ENCODE measurements at regions not wholly inside any gene's neighbourhood (a gene's known extent, or its start where the extent isn't known, plus 50 kb on each side); places are given as distances from the start of the nearest gene placed in this dataset.
A peak's percentile ranks its signal among the peaks of the same experiment; 100 is the strongest.
"Not testable (repeated sequence)": the region's sequence is repeated elsewhere in the genome, so short reads cannot be mapped to it uniquely, and the experiment has no call there.

DNA sequence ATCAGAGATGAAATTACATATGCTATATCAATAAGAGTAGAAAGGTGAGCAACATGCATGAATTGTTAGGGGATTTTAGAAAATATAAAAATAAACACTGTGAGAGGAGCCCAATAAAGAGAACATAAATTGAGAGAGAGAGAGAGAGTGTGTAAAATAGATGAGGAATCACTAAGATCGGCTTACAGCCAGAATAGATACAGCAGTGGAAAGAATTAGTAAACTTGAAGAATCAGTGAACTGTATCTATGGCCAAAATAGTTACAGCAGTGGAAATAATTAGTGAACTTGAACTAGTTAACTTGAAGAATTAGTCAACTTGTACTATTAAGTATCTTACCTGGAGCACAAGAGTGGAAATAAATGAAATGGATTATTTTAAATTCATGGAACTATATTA, 284.3 kb upstream of the RAI14 start:
- 2 to 45% (median 35%) methylated on average over 1 of the region's 1 CpG for WGBS, 3 donors
- not testable (repeated sequence) for H3K27me3 ChIP-seq (ENCODE audit: control insufficient read depth in 3 of 3, insufficient read depth in 3 of 3, low read length in 3 of 3); FAIRE-seq; H3K9me3 ChIP-seq (ENCODE audit: control insufficient read depth in 2 of 2, insufficient read depth in 1 of 2, low read depth in 1 of 2, low read length in 1 of 2); H3K4me1 ChIP-seq (ENCODE audit: control insufficient read depth in 3 of 3, insufficient read depth in 2 of 3, low read depth in 1 of 3, low read length in 2 of 3); DNase-seq; H3K36me3 ChIP-seq (ENCODE audit: control insufficient read depth in 3 of 3, insufficient read depth in 2 of 3, low read depth in 1 of 3, low read length in 3 of 3); H3K4me3 ChIP-seq (ENCODE audit: low read depth in 1 of 3, low read length in 3 of 3); H3K27ac ChIP-seq (ENCODE audit: low read depth in 1 of 3, low read length in 2 of 3)

- not testable (repeated sequence) for H3K4me3 ChIP-seq (ENCODE audit: low read depth in 1 of 3, low read length in 3 of 3); H3K27ac ChIP-seq (ENCODE audit: low read depth in 1 of 3, low read length in 2 of 3); H3K4me1 ChIP-seq (ENCODE audit: control insufficient read depth in 3 of 3, insufficient read depth in 2 of 3, low read depth in 1 of 3, low read length in 2 of 3); H3K27me3 ChIP-seq (ENCODE audit: control insufficient read depth in 3 of 3, insufficient read depth in 3 of 3, low read length in 3 of 3); DNase-seq; H3K9me3 ChIP-seq (ENCODE audit: control insufficient read depth in 2 of 2, insufficient read depth in 1 of 2, low read depth in 1 of 2, low read length in 1 of 2); H3K36me3 ChIP-seq (ENCODE audit: control insufficient read depth in 3 of 3, insufficient read depth in 2 of 3, low read depth in 1 of 3, low read length in 3 of 3); FAIRE-seq
- WGBS, 3 donors: 49 to 60% (median 55%) methylated on average over 4 to 5 of the region's 5 CpGs
Measured at GRCh38 chr5:34372739-34373138, 283.4 kb upstream of the RAI14 start.

DNA sequence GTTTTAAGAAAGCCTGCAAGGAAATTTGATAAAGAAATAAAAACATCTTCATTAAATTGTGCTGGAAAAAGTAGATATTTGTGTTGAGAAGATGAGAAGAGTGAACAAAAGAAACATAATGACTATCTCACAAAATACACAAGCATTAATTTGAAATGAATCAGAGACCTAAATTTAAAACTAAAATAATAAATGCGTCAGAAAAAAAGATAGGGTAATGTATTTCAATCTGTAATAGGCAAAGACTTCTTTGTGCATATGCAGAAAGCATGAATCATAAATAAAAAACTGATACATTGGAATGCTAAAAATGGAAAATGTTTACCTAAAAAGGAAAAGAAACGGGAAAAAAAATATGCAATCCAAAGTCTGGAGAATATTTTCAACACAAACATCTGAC, 278.5 kb upstream of the RAI14 start:
- H3K27me3 ChIP-seq (ENCODE audit: control insufficient read depth in 3 of 3, insufficient read depth in 3 of 3, low read length in 3 of 3); H3K27ac ChIP-seq (ENCODE audit: low read depth in 1 of 3, low read length in 2 of 3); H3K4me1 ChIP-seq (ENCODE audit: control insufficient read depth in 3 of 3, insufficient read depth in 2 of 3, low read depth in 1 of 3, low read length in 2 of 3); H3K36me3 ChIP-seq (ENCODE audit: control insufficient read depth in 3 of 3, insufficient read depth in 2 of 3, low read depth in 1 of 3, low read length in 3 of 3); H3K4me3 ChIP-seq (ENCODE audit: low read depth in 1 of 3, low read length in 3 of 3); H3K9me3 ChIP-seq (ENCODE audit: control insufficient read depth in 2 of 2, insufficient read depth in 1 of 2, low read depth in 1 of 2, low read length in 1 of 2); DNase-seq: not testable (repeated sequence)
- 30 to 69% (median 37%) methylated on average over 2 of the region's 2 CpGs for WGBS, 3 donors
- FAIRE-seq: peak; percentile 36

GRCh38 chr5:34378498-34378897, 277.6 kb upstream of the RAI14 start:
- not testable (repeated sequence) for DNase-seq; H3K4me3 ChIP-seq (ENCODE audit: low read depth in 1 of 3, low read length in 3 of 3); H3K27ac ChIP-seq (ENCODE audit: low read depth in 1 of 3, low read length in 2 of 3); H3K4me1 ChIP-seq (ENCODE audit: control insufficient read depth in 3 of 3, insufficient read depth in 2 of 3, low read depth in 1 of 3, low read length in 2 of 3); H3K36me3 ChIP-seq (ENCODE audit: control insufficient read depth in 3 of 3, insufficient read depth in 2 of 3, low read depth in 1 of 3, low read length in 3 of 3); H3K9me3 ChIP-seq (ENCODE audit: control insufficient read depth in 2 of 2, insufficient read depth in 1 of 2, low read depth in 1 of 2, low read length in 1 of 2); FAIRE-seq; H3K27me3 ChIP-seq (ENCODE audit: control insufficient read depth in 3 of 3, insufficient read depth in 3 of 3, low read length in 3 of 3)
- WGBS, 3 donors: 58 to 88% (median 79%) methylated on average over 2 of the region's 2 CpGs

DNA sequence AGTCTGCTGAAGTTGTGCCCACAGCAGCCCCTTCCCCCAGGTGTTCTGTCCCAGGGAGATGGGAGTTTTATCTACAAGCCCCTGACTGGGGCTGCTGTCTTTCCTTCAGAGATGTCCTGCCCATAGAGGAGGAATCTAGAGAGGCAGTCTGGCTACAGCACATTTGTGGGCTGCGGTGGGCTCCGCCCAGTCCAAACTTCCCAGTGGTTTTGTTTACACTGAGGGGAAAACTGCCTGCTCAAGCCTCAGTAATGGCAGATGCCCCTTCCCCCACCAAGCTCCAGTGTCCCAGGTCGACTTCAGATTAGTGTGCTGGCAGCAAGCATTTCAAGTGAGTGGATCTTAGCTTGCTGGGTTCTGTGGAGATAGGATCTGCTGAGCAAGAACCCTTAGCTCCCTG, 267.4 kb upstream of the RAI14 start:
- not testable (repeated sequence) for H3K27me3 ChIP-seq (ENCODE audit: control insufficient read depth in 3 of 3, insufficient read depth in 3 of 3, low read length in 3 of 3); H3K36me3 ChIP-seq (ENCODE audit: control insufficient read depth in 3 of 3, insufficient read depth in 2 of 3, low read depth in 1 of 3, low read length in 3 of 3); H3K27ac ChIP-seq (ENCODE audit: low read depth in 1 of 3, low read length in 2 of 3); DNase-seq; H3K4me3 ChIP-seq (ENCODE audit: low read depth in 1 of 3, low read length in 3 of 3); FAIRE-seq; H3K4me1 ChIP-seq (ENCODE audit: control insufficient read depth in 3 of 3, insufficient read depth in 2 of 3, low read depth in 1 of 3, low read length in 2 of 3); H3K9me3 ChIP-seq (ENCODE audit: control insufficient read depth in 2 of 2, insufficient read depth in 1 of 2, low read depth in 1 of 2, low read length in 1 of 2)
- 35 to 48% (median 43%) methylated on average over 3 of the region's 3 CpGs for WGBS, 3 donors

DNA sequence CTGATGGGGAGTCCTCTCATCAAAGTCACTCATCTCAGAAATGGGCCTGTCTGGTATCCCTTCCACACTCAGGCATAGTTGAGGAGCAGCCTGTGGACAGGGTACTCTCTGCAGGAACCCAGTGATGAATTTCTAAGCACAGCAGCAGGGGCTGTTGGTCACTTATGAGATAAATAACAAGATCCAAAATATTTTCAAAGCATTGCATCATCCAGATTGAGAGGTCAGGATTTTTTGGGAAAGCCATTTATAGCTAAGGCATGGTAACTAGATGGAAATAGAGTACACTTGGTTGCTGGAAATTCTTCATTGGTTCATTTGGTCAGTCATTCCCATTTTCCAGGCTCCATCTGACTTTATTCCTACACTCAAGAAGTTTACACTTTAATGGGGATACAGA, 246.8 kb upstream of the RAI14 start:
- DNase-seq (no peak), FAIRE-seq (no peak)
- Histone ChIP-seq H3K9me3 (ENCODE audit: control insufficient read depth in 2 of 2, insufficient read depth in 1 of 2, low read depth in 1 of 2, low read length in 1 of 2) (no peaks in the 10 kb centered on the region), H3K36me3 (ENCODE audit: control insufficient read depth in 3 of 3, insufficient read depth in 2 of 3, low read depth in 1 of 3, low read length in 3 of 3) (no peaks in the 10 kb centered on the region), H3K27ac (ENCODE audit: low read depth in 1 of 3, low read length in 2 of 3) (no peak overlapping the region), H3K27me3 (ENCODE audit: control insufficient read depth in 3 of 3, insufficient read depth in 3 of 3, low read length in 3 of 3) (no peaks in the 10 kb centered on the region), H3K4me1 (ENCODE audit: control insufficient read depth in 3 of 3, insufficient read depth in 2 of 3, low read depth in 1 of 3, low read length in 2 of 3) (no peaks in the 10 kb centered on the region), H3K4me3 (ENCODE audit: low read depth in 1 of 3, low read length in 3 of 3) (no peak overlapping the region)

DNA sequence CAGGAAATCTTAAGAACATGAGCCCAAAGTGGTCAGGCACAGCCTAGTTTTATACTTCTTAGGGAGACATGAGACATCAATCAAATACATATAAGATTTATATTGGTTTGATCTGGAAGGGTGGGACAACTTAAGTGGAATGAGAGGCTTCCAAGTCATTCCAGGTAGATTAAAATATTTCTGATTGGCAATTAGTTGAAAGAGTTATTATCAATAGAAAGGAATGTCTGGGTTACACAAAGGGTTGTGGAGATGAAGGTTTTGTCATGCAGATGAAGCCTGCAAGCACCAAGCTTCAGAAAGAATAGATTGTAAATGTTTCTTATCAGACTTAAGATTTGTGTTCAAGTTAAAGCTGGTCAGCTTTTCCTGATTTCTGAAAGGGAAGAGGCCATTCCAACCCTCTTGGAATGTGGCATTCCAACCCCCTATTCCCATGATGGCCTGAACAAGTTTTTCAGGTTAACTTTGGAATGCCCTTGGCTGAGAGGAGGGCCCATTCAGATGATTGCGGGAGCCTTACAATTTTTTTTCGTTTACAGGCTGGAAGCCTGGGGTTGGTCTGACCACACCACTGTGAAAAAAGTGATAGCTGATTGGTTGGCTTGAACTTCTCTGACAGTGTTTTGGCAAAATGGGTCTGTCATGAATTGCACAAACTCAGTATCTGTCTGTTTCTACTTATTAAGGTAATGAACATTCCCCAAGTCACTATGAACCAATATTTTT, 245.6 kb upstream of the RAI14 start:
- no peaks in the 10 kb centered on the region for H3K27me3 ChIP-seq (ENCODE audit: control insufficient read depth in 3 of 3, insufficient read depth in 3 of 3, low read length in 3 of 3)
- no peak for FAIRE-seq

DNA sequence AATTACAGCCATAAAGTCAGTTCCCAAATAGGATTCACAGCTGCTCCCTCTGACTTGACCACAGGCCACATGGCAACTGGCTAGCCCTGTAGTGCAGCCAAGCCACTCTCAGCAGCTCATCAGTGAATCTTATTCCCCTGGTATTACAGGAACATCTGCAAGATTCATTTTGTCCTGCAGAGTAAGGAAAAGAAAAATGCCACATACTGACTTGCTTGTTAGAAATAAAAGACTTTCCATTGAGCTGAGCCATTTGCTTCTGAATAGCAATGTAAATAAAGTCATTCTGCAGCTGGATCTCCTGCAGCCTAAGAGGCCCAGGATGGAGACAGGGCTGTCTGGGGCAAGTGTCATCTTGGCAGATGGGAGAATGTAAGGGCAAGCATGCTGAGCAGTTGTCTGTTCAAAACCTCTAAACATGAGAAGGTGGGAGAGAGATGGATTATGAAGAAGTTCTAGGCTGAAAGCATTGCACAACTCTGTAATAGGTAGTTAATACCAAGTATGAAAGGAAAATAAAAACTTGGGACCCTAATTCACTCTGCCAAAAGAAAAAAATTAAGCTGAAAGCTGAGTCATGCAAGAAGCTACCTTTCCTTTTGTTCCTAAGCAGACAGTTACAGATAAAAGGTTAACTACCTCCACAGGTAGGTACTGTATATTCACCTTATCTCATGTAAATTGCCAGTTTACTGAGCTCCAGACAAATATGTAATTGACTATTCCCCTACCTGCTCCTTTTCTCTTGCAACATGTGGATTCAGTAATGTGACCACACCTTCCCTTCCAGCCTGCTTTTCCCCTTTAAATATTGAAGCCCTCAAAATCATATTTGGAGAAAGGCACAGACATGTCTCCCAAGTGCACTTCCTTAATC, 244.4 kb upstream of the RAI14 start:
- Histone ChIP-seq H3K4me3 (ENCODE audit: low read depth in 1 of 3, low read length in 3 of 3) (no peak overlapping the region), H3K9me3 (ENCODE audit: control insufficient read depth in 2 of 2, insufficient read depth in 1 of 2, low read depth in 1 of 2, low read length in 1 of 2) (no peaks in the 10 kb centered on the region), H3K36me3 (ENCODE audit: control insufficient read depth in 3 of 3, insufficient read depth in 2 of 3, low read depth in 1 of 3, low read length in 3 of 3) (no peaks in the 10 kb centered on the region), H3K27me3 (ENCODE audit: control insufficient read depth in 3 of 3, insufficient read depth in 3 of 3, low read length in 3 of 3) (no peaks in the 10 kb centered on the region), H3K4me1 (ENCODE audit: control insufficient read depth in 3 of 3, insufficient read depth in 2 of 3, low read depth in 1 of 3, low read length in 2 of 3) (no peaks in the 10 kb centered on the region), H3K27ac (ENCODE audit: low read depth in 1 of 3, low read length in 2 of 3) (no peak overlapping the region)
- no peak for DNase-seq
- FAIRE-seq: no peak

More for the DNA sequence above, 245.6 kb upstream of the RAI14 start:
- Histone ChIP-seq H3K9me3 (ENCODE audit: control insufficient read depth in 2 of 2, insufficient read depth in 1 of 2, low read depth in 1 of 2, low read length in 1 of 2) (no peaks in the 10 kb centered on the region), H3K4me3 (ENCODE audit: low read depth in 1 of 3, low read length in 3 of 3) (no peak overlapping the region), H3K4me1 (ENCODE audit: control insufficient read depth in 3 of 3, insufficient read depth in 2 of 3, low read depth in 1 of 3, low read length in 2 of 3) (no peaks in the 10 kb centered on the region), H3K27ac (ENCODE audit: low read depth in 1 of 3, low read length in 2 of 3) (no peak overlapping the region), H3K36me3 (ENCODE audit: control insufficient read depth in 3 of 3, insufficient read depth in 2 of 3, low read depth in 1 of 3, low read length in 3 of 3) (no peaks in the 10 kb centered on the region)
- no peak for DNase-seq
- 62 to 73% (median 70%) methylated on average over 2 of the region's 2 CpGs for WGBS, 3 donors

All from small intestine (tissue), 7 donors.